GM06990 (cell line): ENCODE measurements at regions not wholly inside any gene's neighbourhood (a gene's known extent, or its start where the extent isn't known, plus 50 kb on each side); places are given as distances from the start of the nearest gene placed in this dataset.

ENCODE experiments used
- DNase-seq: peaks from one replicate; pipeline ENCODE4 v3.0.0-alpha.2; 2011; ENCODE audit not compliant: insufficient read length; ENCODE audit errors: extremely low read depth
- H3K27me3 ChIP-seq: replicated peaks from 2 replicates; pipeline ENCODE4 v1.6.0; 2011; ENCODE audit warnings: low read length; ENCODE audit not compliant: control insufficient read depth, insufficient read depth
- H3K36me3 ChIP-seq: 2 replicates; pipeline ENCODE4 v1.5.1; 2011; ENCODE audit warnings: low read length; ENCODE audit not compliant: control insufficient read depth, insufficient read depth
- H3K4me3 ChIP-seq: replicated peaks from 2 replicates; pipeline ENCODE4 v1.5.1; 2011; ENCODE audit warnings: low read depth, mild to moderate bottlenecking, control low read depth, low read length
- TF ChIP-seq, protein P1 (sequence below): IDR thresholded peaks from 2 replicates; pipeline ENCODE4 v1.5.1; 2011; ENCODE audit warnings: low read length, control low read depth, mild to moderate bottlenecking, inconsistent platforms; ENCODE audit not compliant: insufficient read depth, poor library complexity, severe bottlenecking

DNA sequence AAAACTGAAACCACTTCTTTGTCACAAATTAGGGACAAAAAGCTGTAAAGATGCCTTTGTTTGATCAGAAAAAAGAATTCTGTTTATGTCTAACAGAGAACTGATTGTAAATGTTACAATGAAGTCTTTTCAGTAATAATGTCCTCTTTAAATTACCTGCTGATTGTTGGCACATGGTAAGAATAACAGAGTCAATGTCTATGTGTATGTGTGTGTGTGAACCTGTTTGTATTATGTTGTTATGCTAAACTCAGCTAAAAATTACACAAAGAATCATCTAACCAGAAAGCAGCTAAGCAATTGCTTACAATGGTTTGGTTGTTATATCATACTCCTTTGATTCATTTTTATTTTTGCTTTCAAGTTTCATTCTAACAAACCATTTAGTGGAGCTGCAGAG, 159.1 kb upstream of the PDZRN3 start:
- no peaks in the 10 kb centered on the region; the same call in 1 of the 2 replicates for H3K27me3 ChIP-seq
- H3K36me3 ChIP-seq, result no peaks in the 10 kb centered on the region

DNA sequence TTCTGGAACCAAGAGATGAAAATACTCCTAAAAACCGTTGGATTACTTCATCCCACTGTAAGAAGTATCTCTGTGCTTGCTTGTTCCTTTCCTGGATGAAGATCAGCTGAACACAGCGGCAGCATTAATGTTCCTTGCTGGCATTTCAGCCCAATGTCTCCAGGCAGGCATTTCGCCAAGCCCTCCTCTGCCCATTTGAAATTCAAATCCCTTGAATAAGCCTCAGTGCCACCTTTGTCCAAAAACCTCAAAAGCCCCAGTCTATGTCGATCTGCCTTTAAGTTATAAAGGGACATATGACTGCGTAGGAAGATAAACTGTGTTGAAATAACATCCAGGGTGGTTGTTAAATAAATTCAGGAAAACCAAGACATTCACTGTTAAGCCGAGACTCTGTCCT, 156.8 kb upstream of the PDZRN3 start:
- H3K27me3 ChIP-seq, result no peaks in the 10 kb centered on the region; the same call in 1 of the 2 replicates
- TF ChIP-seq, protein P1, sequence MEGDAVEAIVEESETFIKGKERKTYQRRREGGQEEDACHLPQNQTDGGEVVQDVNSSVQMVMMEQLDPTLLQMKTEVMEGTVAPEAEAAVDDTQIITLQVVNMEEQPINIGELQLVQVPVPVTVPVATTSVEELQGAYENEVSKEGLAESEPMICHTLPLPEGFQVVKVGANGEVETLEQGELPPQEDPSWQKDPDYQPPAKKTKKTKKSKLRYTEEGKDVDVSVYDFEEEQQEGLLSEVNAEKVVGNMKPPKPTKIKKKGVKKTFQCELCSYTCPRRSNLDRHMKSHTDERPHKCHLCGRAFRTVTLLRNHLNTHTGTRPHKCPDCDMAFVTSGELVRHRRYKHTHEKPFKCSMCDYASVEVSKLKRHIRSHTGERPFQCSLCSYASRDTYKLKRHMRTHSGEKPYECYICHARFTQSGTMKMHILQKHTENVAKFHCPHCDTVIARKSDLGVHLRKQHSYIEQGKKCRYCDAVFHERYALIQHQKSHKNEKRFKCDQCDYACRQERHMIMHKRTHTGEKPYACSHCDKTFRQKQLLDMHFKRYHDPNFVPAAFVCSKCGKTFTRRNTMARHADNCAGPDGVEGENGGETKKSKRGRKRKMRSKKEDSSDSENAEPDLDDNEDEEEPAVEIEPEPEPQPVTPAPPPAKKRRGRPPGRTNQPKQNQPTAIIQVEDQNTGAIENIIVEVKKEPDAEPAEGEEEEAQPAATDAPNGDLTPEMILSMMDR, result no peak
- no peaks in the 10 kb centered on the region for H3K36me3 ChIP-seq
- no peak for DNase-seq
- H3K4me3 ChIP-seq, result no peak overlapping the region

More for the DNA sequence above, 159.1 kb upstream of the PDZRN3 start:
- no peak overlapping the region for H3K4me3 ChIP-seq
- DNase-seq, result no peak
- TF ChIP-seq, protein P1, result no peak

DNA sequence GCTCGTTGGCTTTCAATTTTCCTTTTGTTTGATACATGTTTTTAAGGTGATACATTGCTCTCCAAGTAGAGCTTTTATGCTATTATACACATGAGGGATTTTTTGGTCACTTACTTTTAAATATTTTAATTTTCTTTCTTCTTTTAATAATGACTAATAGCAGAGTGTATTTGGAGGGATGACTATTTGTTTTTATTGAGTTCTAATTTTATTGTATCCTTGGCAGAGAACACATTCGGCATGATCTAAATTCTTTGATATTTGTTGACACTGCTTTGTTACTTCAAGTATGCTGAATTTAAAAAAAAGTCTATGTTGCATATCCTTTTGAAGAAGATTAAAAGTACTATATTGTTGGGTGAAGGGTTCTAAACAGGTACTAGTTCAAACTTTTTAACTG, 149.9 kb upstream of the PDZRN3 start:
- TF ChIP-seq, protein P1, result no peak
- H3K36me3 ChIP-seq, result no peaks in the 10 kb centered on the region
- DNase-seq, result no peak

DNA sequence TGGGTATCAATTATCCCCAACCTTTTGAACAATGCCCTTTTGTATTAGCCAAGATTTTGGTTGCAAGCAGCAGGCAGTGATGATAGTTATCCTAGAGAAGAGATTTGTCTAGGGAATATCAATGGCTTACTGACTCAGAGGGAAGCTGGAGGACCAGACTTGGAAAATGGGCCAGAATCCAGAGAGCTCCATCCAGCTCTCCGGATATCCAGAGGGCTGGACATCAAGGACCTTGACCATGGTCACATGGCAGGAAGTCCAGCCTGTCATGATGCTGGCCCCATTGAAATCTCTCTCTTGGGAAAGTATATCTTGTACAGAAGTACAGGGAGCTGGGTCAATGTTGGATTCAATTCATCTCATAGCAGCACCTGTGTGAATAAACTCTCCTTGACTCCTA, 148.5 kb upstream of the PDZRN3 start:
- Histone ChIP-seq H3K4me3 (no peak overlapping the region), H3K27me3 (no peaks in the 10 kb centered on the region), H3K36me3 (no peaks in the 10 kb centered on the region)
- DNase-seq, result no peak
- TF ChIP-seq, protein P1, result no peak

More for the DNA sequence above, 149.9 kb upstream of the PDZRN3 start:
- Histone ChIP-seq H3K4me3 (no peak overlapping the region), H3K27me3 (no peaks in the 10 kb centered on the region; the same call in 1 of the 2 replicates)

DNA sequence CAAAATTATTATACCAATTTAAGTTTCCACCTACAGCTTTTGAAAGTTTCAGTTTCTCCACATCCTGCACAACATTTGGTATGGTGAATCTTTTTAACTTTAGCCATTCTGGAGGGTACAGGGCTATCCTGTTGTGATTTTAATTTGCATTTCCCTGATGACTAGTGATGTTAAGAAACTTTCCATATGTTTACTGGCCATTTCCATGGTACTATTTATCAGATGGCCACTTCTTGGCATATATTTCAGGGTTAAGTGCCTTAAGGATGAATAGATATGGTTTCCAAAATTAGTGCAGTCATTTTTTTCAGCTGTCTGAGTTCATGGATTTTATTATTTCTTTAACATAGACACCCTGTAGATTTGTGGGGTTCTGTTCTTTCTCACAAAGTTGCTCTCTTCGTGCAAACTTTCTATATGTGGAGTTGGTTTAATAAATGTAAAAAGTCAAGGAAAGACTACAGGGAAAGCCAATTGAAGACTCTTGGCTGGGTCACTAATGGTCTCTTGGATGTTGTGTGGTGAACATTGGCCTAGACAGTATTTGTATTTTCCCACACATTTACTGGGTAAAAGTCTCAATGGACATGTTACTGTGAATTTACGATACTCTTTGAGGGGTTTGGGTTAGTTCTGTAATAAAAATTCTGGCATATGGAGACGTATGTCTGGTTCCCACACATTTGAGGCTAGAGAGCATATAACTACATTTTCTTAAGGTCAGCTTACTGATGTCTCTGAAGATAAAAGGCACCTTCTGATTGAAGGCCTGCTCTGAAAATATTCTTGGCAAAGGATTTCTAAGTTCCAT, 147.5 kb upstream of the PDZRN3 start:
- Histone ChIP-seq H3K36me3 (no peaks in the 10 kb centered on the region), H3K4me3 (no peak overlapping the region), H3K27me3 (no peaks in the 10 kb centered on the region)
- no peak for DNase-seq
- TF ChIP-seq, protein P1, result no peak
